GM19193 (cell line): ENCODE measurements at regions not wholly inside any gene's neighbourhood (a gene's known extent, or its start where the extent isn't known, plus 50 kb on each side); places are given as distances from the start of the nearest gene placed in this dataset.

Experiments
- POLR2A ChIP-seq: IDR thresholded peaks from 4 replicates; pipeline ENCODE4 v1.6.1; 2011; ENCODE audit not compliant: insufficient read depth, insufficient read length; ENCODE audit errors: extremely low read depth

- no peak for TF ChIP-seq POLR2A
These were observed 436.5 kb downstream of the PCNX1 start for GRCh38 chr14:71343724-71344123.

- TF ChIP-seq POLR2A = no peak
These were observed 437.2 kb downstream of the PCNX1 start for GRCh38 chr14:71344506-71344905.

GRCh38 chr14:71346685-71347084 is 439.4 kb downstream of the PCNX1 start:
- no peak for TF ChIP-seq POLR2A

- TF ChIP-seq POLR2A = no peak
These were observed 441.1 kb downstream of the PCNX1 start for GRCh38 chr14:71348394-71348793.

- no peak for TF ChIP-seq POLR2A
These were observed 441.6 kb downstream of the PCNX1 start for GRCh38 chr14:71348817-71349216.

GRCh38 chr14:71354142-71354541 is 446.9 kb downstream of the PCNX1 start:
- no peak for TF ChIP-seq POLR2A

- TF ChIP-seq POLR2A = no peak
These were observed 447.5 kb downstream of the PCNX1 start for GRCh38 chr14:71354801-71355200.

- no peak for TF ChIP-seq POLR2A
These were observed 448.3 kb downstream of the PCNX1 start for GRCh38 chr14:71355324-71356201.

GRCh38 chr14:71358209-71358931 is 451.1 kb downstream of the PCNX1 start:
- TF ChIP-seq POLR2A = no peak

GRCh38 chr14:71359823-71360222 is 452.6 kb downstream of the PCNX1 start:
- TF ChIP-seq POLR2A = no peak

GRCh38 chr14:71361336-71361735 is 454.1 kb downstream of the PCNX1 start:
- no peak for TF ChIP-seq POLR2A

- TF ChIP-seq POLR2A = no peak
These were observed 454.6 kb downstream of the PCNX1 start for GRCh38 chr14:71361874-71362273.

- no peak for TF ChIP-seq POLR2A
These were observed 455.0 kb downstream of the PCNX1 start for GRCh38 chr14:71362282-71362681.

DNA sequence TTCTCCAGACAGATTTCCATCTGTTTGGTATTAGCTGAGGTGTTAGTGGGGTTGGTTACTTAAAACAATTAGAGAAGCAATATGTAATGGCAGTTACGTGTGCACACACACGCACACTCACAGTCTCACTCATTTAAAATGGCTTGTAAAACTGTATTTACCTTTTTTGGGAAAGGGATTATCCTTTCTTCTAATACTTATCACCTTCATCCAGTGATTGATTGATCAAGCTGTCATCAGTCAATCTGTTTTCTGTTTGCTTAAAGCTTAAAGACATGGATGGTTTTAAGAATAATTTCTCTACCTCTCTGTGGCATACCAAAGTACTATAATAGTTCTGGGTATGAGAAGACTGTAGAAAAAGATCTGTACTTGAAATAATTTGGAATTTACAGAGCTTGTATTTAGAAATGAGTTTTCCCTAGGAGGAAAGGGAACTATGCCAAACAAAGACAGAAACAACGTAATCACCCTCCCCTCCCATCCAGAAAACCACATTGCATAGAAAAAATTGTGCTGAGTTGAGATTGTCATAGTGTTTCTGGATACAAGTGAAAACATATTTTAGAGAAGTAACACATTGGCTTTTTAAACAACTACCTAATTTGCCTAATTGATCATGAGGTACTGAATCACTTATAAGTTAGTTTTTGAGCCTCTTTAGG is 455.8 kb downstream of the PCNX1 start:
- no peak for TF ChIP-seq POLR2A

DNA sequence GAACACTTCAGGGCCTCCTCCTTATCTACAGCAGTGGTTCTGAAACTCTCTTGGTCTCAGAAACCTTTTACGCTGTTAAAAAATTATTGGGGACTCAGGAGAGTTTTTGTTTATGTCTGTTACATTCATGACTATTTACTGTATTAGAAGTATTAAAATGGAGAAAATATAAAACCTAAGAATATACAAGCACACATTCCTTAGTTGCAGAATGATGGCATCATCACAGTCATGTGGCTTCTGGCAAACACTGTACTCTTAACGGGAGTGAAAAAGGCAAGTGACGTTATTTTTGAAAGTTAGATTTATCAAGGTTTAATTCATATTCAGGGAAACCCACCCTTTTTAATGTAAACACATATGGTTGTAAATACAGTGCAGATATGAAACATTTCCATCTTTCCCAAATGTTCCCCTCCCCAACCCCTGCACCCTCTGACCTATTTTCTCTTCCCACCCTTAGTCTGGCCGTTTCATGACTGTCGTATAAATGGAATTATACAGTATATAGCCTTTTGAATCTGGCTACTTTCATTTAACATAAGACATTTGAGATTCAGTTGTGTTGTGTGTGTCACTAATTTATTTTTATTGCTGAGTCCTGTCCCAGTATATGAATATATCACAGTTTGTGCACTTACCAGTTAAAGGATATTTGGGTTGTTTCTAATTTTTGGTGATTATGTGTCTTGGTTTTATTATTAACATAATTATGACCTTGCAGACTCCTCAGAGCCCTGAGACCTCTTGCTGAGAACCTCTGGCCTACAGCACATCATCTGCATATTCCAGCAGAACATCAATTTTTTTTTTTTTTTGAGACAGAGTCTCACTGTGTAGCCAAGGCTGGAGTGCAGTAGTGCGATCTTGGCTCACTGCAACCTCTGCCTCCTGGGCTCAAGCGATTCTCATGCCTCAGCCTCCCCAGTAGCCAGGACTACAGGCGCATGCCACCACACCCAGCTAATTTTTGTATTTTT is 457.0 kb downstream of the PCNX1 start:
- TF ChIP-seq POLR2A = no peak

DNA sequence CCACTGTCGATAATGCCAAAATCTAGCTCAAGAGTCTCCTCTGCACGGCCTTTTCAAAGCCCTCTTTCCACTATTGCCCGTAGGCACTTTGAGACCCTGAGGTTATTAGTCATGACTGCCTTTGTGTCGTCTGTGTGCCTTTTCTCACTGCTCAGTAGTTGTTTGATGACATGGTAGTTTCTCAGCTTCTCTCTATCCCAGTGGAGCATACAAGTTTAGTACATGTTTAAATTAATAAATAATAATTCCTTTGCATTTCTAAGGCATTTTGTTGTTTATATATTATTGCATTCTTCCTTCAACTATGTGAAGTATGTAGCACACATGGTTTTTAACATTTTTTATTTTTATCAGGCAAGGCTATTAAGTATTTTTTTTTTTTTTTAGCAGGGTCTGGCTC is 458.1 kb downstream of the PCNX1 start:
- TF ChIP-seq POLR2A = no peak
